BLaER1 (cell line): ENCODE measurements at regions not wholly inside any gene's neighbourhood (a gene's known extent, or its start where the extent isn't known, plus 50 kb on each side); places are given as distances from the start of the nearest gene placed in this dataset.
A peak's percentile ranks its signal among the peaks of the same experiment; 100 is the strongest.

Source experiments
- H3K27ac ChIP-seq: shearing (Covaris generic); formaldehyde crosslinking; 2 replicates; pipeline ENCODE4 v1.8.1; 2022
- H3K27me3 ChIP-seq: shearing (Covaris generic); formaldehyde crosslinking; 2 replicates; pipeline ENCODE4 v1.8.1; 2022
- H3K36me3 ChIP-seq: shearing (Covaris generic); formaldehyde crosslinking; 2 replicates; pipeline ENCODE4 v1.8.1; 2022
- H3K4me1 ChIP-seq: shearing (Covaris generic); formaldehyde crosslinking; 2 replicates; pipeline ENCODE4 v1.8.1; 2022
- H3K4me2 ChIP-seq: shearing (Covaris generic); formaldehyde crosslinking; 2 replicates; pipeline ENCODE4 v1.8.1; 2022
- H3K4me3 ChIP-seq: shearing (Covaris generic); formaldehyde crosslinking; 2 replicates; pipeline ENCODE4 v1.8.1; 2022
- H3K9ac ChIP-seq: shearing (Covaris generic); formaldehyde crosslinking; 2 replicates; pipeline ENCODE4 v1.8.1; 2022
- H3K9me3 ChIP-seq: shearing (Covaris generic); formaldehyde crosslinking; 2 replicates; pipeline ENCODE4 v1.8.1; 2022
- H4K20me1 ChIP-seq: shearing (Covaris generic); formaldehyde crosslinking; 2 replicates; pipeline ENCODE4 v1.8.1; 2022
- Cebpa-rat ChIP-seq: shearing (Covaris generic); IDR thresholded peaks from 2 replicates; pipeline ENCODE4 v1.8.1; 2022

GRCh38 chr10:69740126-69740525, 61.6 kb upstream of the COL13A1 start:
- no peak overlapping the region for H3K4me3 ChIP-seq
- H3K36me3 ChIP-seq: no peaks in the 10 kb centered on the region
- H3K4me1 ChIP-seq: peaks cover 38% of the 10 kb centered on the region
- no peak overlapping the region for H3K27ac ChIP-seq
- no peaks in the 10 kb centered on the region for H3K9me3 ChIP-seq
- no peak overlapping the region for H3K9ac ChIP-seq
- no peaks in the 10 kb centered on the region for H4K20me1 ChIP-seq
- no peak for TF ChIP-seq Cebpa-rat
- H3K4me2 ChIP-seq: peak overlapping the region; percentile 25
- no peaks in the 10 kb centered on the region for H3K27me3 ChIP-seq

GRCh38 chr10:69741252-69741651, 60.5 kb upstream of the COL13A1 start:
- Histone ChIP-seq H3K4me1 (peaks cover 27% of the 10 kb centered on the region), H3K27ac (no peak overlapping the region), H3K36me3 (no peaks in the 10 kb centered on the region), H3K4me3 (no peak overlapping the region), H3K4me2 (no peak overlapping the region), H3K27me3 (no peaks in the 10 kb centered on the region), H4K20me1 (no peaks in the 10 kb centered on the region), H3K9me3 (no peaks in the 10 kb centered on the region), H3K9ac (no peak overlapping the region)
- TF ChIP-seq Cebpa-rat: no peak

- Histone ChIP-seq H3K27ac (no peak overlapping the region), H3K9ac (no peak overlapping the region)
These were observed 59.9 kb upstream of the COL13A1 start for GRCh38 chr10:69741671-69742355.

GRCh38 chr10:69742356-69742695, 59.4 kb upstream of the COL13A1 start:
- Histone ChIP-seq H3K36me3 (no peaks in the 10 kb centered on the region), H3K27me3 (no peaks in the 10 kb centered on the region), H3K4me1 (peaks cover 25% of the 10 kb centered on the region), H3K4me3 (no peak overlapping the region), H3K4me2 (no peak overlapping the region), H3K27ac (no peak overlapping the region), H3K9me3 (no peaks in the 10 kb centered on the region), H3K9ac (no peak overlapping the region), H4K20me1 (no peaks in the 10 kb centered on the region)
- TF ChIP-seq Cebpa-rat: no peak

More at GRCh38 chr10:69741671-69742355, 59.9 kb upstream of the COL13A1 start:
- no peak overlapping the region for H3K4me3 ChIP-seq
- peaks cover 26% of the 10 kb centered on the region for H3K4me1 ChIP-seq
- no peaks in the 10 kb centered on the region for H3K9me3 ChIP-seq
- H3K27me3 ChIP-seq: no peaks in the 10 kb centered on the region
- H4K20me1 ChIP-seq: no peaks in the 10 kb centered on the region
- H3K4me2 ChIP-seq: no peak overlapping the region
- no peak for TF ChIP-seq Cebpa-rat
- H3K36me3 ChIP-seq: no peaks in the 10 kb centered on the region

- H3K4me1 ChIP-seq: peaks cover 17% of the 10 kb centered on the region
- H4K20me1 ChIP-seq: no peaks in the 10 kb centered on the region
- H3K27me3 ChIP-seq: no peaks in the 10 kb centered on the region
- no peak overlapping the region for H3K4me3 ChIP-seq
- TF ChIP-seq Cebpa-rat: no peak
- H3K9me3 ChIP-seq: no peaks in the 10 kb centered on the region
- H3K9ac ChIP-seq: no peak overlapping the region
- H3K4me2 ChIP-seq: no peak overlapping the region
- no peaks in the 10 kb centered on the region for H3K36me3 ChIP-seq
- H3K27ac ChIP-seq: no peak overlapping the region
These were observed 58.6 kb upstream of the COL13A1 start for GRCh38 chr10:69742928-69743602.

- H3K9me3 ChIP-seq: no peaks in the 10 kb centered on the region
- H3K27ac ChIP-seq: no peak overlapping the region
- TF ChIP-seq Cebpa-rat: no peak
- no peak overlapping the region for H3K4me2 ChIP-seq
- H3K27me3 ChIP-seq: no peaks in the 10 kb centered on the region
- peaks cover 5% of the 10 kb centered on the region for H3K4me1 ChIP-seq
- no peaks in the 10 kb centered on the region for H3K36me3 ChIP-seq
- H3K9ac ChIP-seq: no peak overlapping the region
- no peaks in the 10 kb centered on the region for H4K20me1 ChIP-seq
- H3K4me3 ChIP-seq: no peak overlapping the region
These were observed 56.7 kb upstream of the COL13A1 start for GRCh38 chr10:69744971-69745370.

- H3K27ac ChIP-seq: no peak overlapping the region
- no peak for TF ChIP-seq Cebpa-rat
- no peaks in the 10 kb centered on the region for H3K4me1 ChIP-seq
- H3K9ac ChIP-seq: no peak overlapping the region
- H3K4me3 ChIP-seq: no peak overlapping the region
- H3K36me3 ChIP-seq: no peaks in the 10 kb centered on the region
- no peaks in the 10 kb centered on the region for H3K9me3 ChIP-seq
- no peak overlapping the region for H3K4me2 ChIP-seq
- H4K20me1 ChIP-seq: no peaks in the 10 kb centered on the region
- H3K27me3 ChIP-seq: no peaks in the 10 kb centered on the region
These were observed 56.0 kb upstream of the COL13A1 start for GRCh38 chr10:69745698-69746097.

GRCh38 chr10:69747179-69747578, 54.5 kb upstream of the COL13A1 start:
- Histone ChIP-seq H3K4me2 (no peak overlapping the region), H3K9me3 (no peaks in the 10 kb centered on the region), H3K27ac (no peak overlapping the region), H3K27me3 (no peaks in the 10 kb centered on the region), H4K20me1 (no peaks in the 10 kb centered on the region), H3K9ac (no peak overlapping the region), H3K4me3 (no peak overlapping the region), H3K4me1 (no peaks in the 10 kb centered on the region), H3K36me3 (no peaks in the 10 kb centered on the region)
- TF ChIP-seq Cebpa-rat: no peak

- Histone ChIP-seq H3K4me2 (no peak overlapping the region), H3K9me3 (no peaks in the 10 kb centered on the region), H3K9ac (no peak overlapping the region), H3K4me1 (no peaks in the 10 kb centered on the region), H3K27me3 (no peaks in the 10 kb centered on the region), H3K36me3 (no peaks in the 10 kb centered on the region), H4K20me1 (no peaks in the 10 kb centered on the region), H3K4me3 (no peak overlapping the region), H3K27ac (no peak overlapping the region)
- no peak for TF ChIP-seq Cebpa-rat
These were observed 53.1 kb upstream of the COL13A1 start for GRCh38 chr10:69748621-69749020.

GRCh38 chr10:69749178-69750010, 52.3 kb upstream of the COL13A1 start:
- H3K9me3 ChIP-seq: no peaks in the 10 kb centered on the region
- no peaks in the 10 kb centered on the region for H3K4me1 ChIP-seq
- no peak overlapping the region for H3K27ac ChIP-seq
- H3K9ac ChIP-seq: no peak overlapping the region
- H3K4me2 ChIP-seq: no peak overlapping the region
- no peak overlapping the region for H3K4me3 ChIP-seq
- H4K20me1 ChIP-seq: no peaks in the 10 kb centered on the region
- no peaks in the 10 kb centered on the region for H3K36me3 ChIP-seq
- H3K27me3 ChIP-seq: no peaks in the 10 kb centered on the region
- TF ChIP-seq Cebpa-rat: no peak
